ENCODE measurements at regions not wholly inside any gene's neighbourhood (a gene's known extent, or its start where the extent isn't known, plus 50 kb on each side); places are given as distances from the start of the nearest gene placed in this dataset.

DNA sequence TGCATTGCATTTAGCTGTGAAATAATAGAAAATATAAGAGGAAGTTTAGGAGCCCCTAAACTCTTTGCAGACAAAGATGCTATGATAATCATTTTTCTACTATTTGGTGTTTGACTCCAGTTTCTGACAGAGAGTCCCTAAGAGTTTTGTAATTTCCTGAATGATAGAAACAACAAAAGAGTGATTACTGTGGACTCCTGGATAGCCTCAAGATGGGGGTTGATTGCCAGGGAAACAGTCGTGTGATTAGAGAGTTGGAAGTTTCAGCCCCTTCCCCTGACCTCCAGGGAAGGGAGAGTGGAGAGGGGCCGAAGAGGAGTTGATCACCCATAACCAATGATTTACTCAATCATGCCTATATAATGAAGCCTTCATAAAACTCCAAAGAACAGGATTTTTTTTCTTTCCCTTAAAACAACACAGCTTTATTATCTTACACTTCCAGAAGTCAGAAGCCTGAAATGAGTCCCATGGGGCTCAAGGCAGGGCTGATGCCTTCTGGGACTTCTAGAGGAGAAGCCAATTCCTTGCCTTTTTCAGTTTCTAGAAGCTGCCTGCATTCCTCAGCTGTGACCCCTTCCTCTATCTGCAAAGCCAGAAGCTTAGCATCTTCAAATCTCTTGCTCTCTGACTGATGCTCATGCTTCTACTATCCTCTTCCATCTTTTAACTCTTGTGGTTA, 292.3 kb upstream of the ZPLD1 start:
- Histone ChIP-seq H3K4me1 (ENCODE audit: control insufficient read depth, insufficient read depth, low read length) (peaks cover 16% of the 10 kb centered on the region), H3K27me3 (replicated peaks; ENCODE audit: control insufficient read depth, insufficient read depth, low read length) (no peaks in the 10 kb centered on the region), H3K4me3 (ENCODE audit: low read length) (no peak overlapping the region), H3K9ac (ENCODE audit: low read length) (no peak overlapping the region), H3K9me3 (ENCODE audit: control insufficient read depth, low read length) (no peaks in the 10 kb centered on the region), H3K36me3 (ENCODE audit: control insufficient read depth, insufficient read depth, low read length, severe bottlenecking) (no peaks in the 10 kb centered on the region)
- DNase-seq (ENCODE audit: low read depth) = no peak

GRCh38 chr3:102143536-102143935, 291.3 kb upstream of the ZPLD1 start:
- H3K4me3 ChIP-seq (ENCODE audit: low read length) = no peak overlapping the region

DNA sequence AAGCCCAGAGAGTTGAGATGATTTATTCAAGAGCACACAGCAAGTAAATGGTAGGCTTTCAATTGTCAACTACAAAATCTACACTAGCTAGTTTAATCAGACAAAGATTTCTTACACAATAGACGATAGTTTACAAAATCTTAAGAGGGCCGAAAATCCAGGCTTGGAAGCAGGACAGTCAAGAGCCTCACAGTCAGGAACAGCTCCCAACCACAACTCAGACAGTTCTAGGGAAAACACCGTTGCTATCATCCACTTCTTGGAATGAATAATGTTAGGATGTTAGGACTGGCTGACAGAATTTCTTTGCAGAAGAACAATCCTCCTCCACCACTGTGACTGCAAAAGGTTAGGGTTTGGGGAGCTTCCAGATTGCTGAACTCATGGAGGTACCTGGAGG, 290.8 kb upstream of the ZPLD1 start:
- H3K9ac ChIP-seq (ENCODE audit: low read length) = no peak overlapping the region
- H3K36me3 ChIP-seq (ENCODE audit: control insufficient read depth, insufficient read depth, low read length, severe bottlenecking) = no peaks in the 10 kb centered on the region
- no peaks in the 10 kb centered on the region for H3K27me3 ChIP-seq (replicated peaks; ENCODE audit: control insufficient read depth, insufficient read depth, low read length)
- H3K4me1 ChIP-seq (ENCODE audit: control insufficient read depth, insufficient read depth, low read length) = peaks cover 16% of the 10 kb centered on the region
- H3K4me3 ChIP-seq (ENCODE audit: low read length) = no peak overlapping the region
- DNase-seq (ENCODE audit: low read depth) = no peak
- no peaks in the 10 kb centered on the region for H3K9me3 ChIP-seq (ENCODE audit: control insufficient read depth, low read length)

More at GRCh38 chr3:102143536-102143935, 291.3 kb upstream of the ZPLD1 start:
- Histone ChIP-seq H3K9ac (ENCODE audit: low read length) (no peak overlapping the region), H3K4me1 (ENCODE audit: control insufficient read depth, insufficient read depth, low read length) (peaks cover 16% of the 10 kb centered on the region), H3K9me3 (ENCODE audit: control insufficient read depth, low read length) (no peaks in the 10 kb centered on the region), H3K27me3 (replicated peaks; ENCODE audit: control insufficient read depth, insufficient read depth, low read length) (no peaks in the 10 kb centered on the region), H3K36me3 (ENCODE audit: control insufficient read depth, insufficient read depth, low read length, severe bottlenecking) (no peaks in the 10 kb centered on the region)
- DNase-seq (ENCODE audit: low read depth) = no peak

DNA sequence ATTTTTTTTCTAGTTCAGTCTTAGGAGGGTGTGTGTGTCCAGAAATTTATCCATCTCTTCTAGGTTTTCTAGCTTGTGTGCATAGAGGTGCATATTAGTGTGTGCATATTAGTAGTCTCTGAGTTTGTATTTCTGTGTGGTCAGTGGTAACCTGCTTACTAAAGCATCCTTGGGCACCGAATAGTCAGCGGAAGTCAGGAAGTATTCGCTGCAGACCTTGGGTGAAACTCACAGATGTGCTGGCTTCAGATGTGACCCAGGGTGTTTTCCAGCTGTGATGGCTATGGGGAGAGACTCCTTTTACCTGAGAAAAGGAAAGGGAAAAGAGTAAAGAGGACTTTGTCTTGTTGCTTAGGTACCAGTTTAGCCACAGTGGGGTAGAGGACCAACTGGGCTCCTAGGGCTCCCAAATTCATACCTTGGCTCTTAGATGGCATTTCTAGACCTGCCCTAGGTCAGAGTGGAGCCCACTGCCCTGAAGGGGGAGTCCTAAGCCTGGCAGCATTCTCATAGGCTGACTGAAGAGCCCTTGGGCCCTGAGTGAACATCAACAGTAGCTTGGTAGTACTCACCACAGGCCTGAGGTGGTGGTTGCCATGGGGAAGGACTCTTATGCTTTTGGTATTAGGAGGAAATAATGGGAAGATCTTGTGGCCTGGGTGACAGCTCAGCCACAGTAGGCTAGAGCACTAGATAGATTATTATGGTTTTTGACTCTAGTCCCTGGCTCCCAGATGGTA, 286.0 kb upstream of the ZPLD1 start:
- DNase-seq (ENCODE audit: low read depth) = no peak
- Histone ChIP-seq H3K4me3 (ENCODE audit: low read length) (no peak overlapping the region), H3K27me3 (replicated peaks; ENCODE audit: control insufficient read depth, insufficient read depth, low read length) (no peaks in the 10 kb centered on the region), H3K9ac (ENCODE audit: low read length) (no peak overlapping the region), H3K9me3 (ENCODE audit: control insufficient read depth, low read length) (peaks cover 6% of the 10 kb centered on the region), H3K36me3 (ENCODE audit: control insufficient read depth, insufficient read depth, low read length, severe bottlenecking) (no peaks in the 10 kb centered on the region), H3K4me1 (ENCODE audit: control insufficient read depth, insufficient read depth, low read length) (no peaks in the 10 kb centered on the region)

DNA sequence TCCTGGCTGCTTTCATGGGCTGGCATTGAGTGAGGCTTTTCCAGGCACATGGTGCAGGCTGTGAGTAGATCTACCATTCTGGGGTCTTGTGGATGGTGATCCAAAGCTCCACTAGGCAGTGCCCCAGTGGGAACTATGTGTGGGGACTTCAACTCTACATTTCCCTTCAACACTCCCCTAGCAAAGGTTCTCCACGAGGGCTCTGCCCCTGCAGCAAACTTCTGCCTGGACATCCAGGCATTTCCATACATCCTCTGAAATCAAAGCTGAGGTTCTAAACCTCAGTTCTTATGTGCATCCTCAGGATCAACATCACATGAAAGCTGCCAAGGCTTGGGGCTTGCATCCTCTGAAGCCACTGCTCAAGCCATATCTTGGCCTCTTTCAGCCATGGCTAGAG, 282.9 kb upstream of the ZPLD1 start:
- no peak for DNase-seq (ENCODE audit: low read depth)
- Histone ChIP-seq H3K9ac (ENCODE audit: low read length) (no peak overlapping the region), H3K4me1 (ENCODE audit: control insufficient read depth, insufficient read depth, low read length) (peaks cover 4% of the 10 kb centered on the region), H3K4me3 (ENCODE audit: low read length) (no peak overlapping the region), H3K9me3 (ENCODE audit: control insufficient read depth, low read length) (peaks cover 6% of the 10 kb centered on the region), H3K36me3 (ENCODE audit: control insufficient read depth, insufficient read depth, low read length, severe bottlenecking) (no peaks in the 10 kb centered on the region), H3K27me3 (replicated peaks; ENCODE audit: control insufficient read depth, insufficient read depth, low read length) (no peaks in the 10 kb centered on the region)

DNA sequence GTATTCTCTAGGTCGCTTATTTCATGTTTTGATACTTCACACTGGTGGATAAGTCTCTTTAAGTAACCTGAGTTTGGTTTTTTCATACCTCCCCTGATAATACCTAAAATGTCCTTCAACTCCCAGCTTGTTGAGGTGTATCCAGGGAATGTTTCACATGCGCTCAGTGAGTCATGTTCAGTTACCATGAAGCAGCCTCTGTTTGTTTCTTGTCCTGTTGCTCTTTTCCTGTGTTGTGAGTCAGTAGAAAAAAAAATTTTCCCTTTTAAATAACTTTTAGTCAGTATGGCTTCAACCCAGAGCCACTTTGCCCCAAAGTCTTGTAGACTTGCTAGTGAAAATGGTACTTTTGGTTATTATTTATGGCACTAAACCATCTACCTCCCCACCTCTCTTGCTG, 278.4 kb upstream of the ZPLD1 start:
- Histone ChIP-seq H3K9me3 (ENCODE audit: control insufficient read depth, low read length) (peaks cover 6% of the 10 kb centered on the region), H3K4me1 (ENCODE audit: control insufficient read depth, insufficient read depth, low read length) (peaks cover 13% of the 10 kb centered on the region), H3K27me3 (replicated peaks; ENCODE audit: control insufficient read depth, insufficient read depth, low read length) (no peaks in the 10 kb centered on the region), H3K9ac (ENCODE audit: low read length) (no peak overlapping the region), H3K36me3 (ENCODE audit: control insufficient read depth, insufficient read depth, low read length, severe bottlenecking) (no peaks in the 10 kb centered on the region), H3K4me3 (ENCODE audit: low read length) (no peak overlapping the region)
- peak; percentile 71 for DNase-seq (ENCODE audit: low read depth)

GRCh38 chr3:102158080-102158740, 276.6 kb upstream of the ZPLD1 start:
- H3K4me1 ChIP-seq (ENCODE audit: control insufficient read depth, insufficient read depth, low read length) = peaks cover 30% of the 10 kb centered on the region
- no peaks in the 10 kb centered on the region for H3K27me3 ChIP-seq (replicated peaks; ENCODE audit: control insufficient read depth, insufficient read depth, low read length)
- no peak overlapping the region for H3K4me3 ChIP-seq (ENCODE audit: low read length)
- H3K9me3 ChIP-seq (ENCODE audit: control insufficient read depth, low read length) = no peaks in the 10 kb centered on the region
- DNase-seq (ENCODE audit: low read depth) = peak; percentile 25
- no peaks in the 10 kb centered on the region for H3K36me3 ChIP-seq (ENCODE audit: control insufficient read depth, insufficient read depth, low read length, severe bottlenecking)
- H3K9ac ChIP-seq (ENCODE audit: low read length) = no peak overlapping the region

DNA sequence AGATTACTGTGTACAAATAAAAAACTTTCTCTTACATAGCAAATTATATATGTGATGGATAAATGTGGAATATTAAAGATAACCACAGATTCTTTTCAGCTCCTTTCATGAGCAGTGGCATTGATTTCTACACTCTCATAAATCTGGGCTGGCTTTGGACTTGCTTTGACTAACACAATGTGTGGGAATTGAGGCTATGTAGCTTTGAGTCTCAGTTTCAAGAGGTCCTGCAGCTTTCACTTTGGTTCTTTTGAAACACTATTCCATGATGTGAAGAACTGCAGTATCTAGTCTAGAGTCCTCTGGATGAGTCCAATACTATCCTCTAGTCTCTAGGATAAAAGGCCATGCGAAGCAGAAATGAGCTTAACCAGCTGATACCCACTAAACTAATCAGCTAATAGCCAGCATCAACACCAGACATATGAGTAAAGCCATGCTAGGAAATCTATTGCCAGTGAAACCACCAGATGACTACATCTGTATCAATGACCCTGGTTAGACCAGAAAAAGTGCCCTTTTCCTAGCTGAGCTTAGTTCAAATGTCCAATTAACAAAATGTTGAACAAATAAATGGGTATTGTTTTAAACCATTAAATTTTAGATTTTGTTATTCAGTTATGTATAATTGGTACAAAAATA, 274.9 kb upstream of the ZPLD1 start:
- H3K36me3 ChIP-seq (ENCODE audit: control insufficient read depth, insufficient read depth, low read length, severe bottlenecking) = no peaks in the 10 kb centered on the region
- H3K9me3 ChIP-seq (ENCODE audit: control insufficient read depth, low read length) = no peaks in the 10 kb centered on the region
- no peaks in the 10 kb centered on the region for H3K27me3 ChIP-seq (replicated peaks; ENCODE audit: control insufficient read depth, insufficient read depth, low read length)
- no peak overlapping the region for H3K4me3 ChIP-seq (ENCODE audit: low read length)
- DNase-seq (ENCODE audit: low read depth) = no peak
- H3K4me1 ChIP-seq (ENCODE audit: control insufficient read depth, insufficient read depth, low read length) = peaks cover 38% of the 10 kb centered on the region
- H3K9ac ChIP-seq (ENCODE audit: low read length) = no peak overlapping the region

DNA sequence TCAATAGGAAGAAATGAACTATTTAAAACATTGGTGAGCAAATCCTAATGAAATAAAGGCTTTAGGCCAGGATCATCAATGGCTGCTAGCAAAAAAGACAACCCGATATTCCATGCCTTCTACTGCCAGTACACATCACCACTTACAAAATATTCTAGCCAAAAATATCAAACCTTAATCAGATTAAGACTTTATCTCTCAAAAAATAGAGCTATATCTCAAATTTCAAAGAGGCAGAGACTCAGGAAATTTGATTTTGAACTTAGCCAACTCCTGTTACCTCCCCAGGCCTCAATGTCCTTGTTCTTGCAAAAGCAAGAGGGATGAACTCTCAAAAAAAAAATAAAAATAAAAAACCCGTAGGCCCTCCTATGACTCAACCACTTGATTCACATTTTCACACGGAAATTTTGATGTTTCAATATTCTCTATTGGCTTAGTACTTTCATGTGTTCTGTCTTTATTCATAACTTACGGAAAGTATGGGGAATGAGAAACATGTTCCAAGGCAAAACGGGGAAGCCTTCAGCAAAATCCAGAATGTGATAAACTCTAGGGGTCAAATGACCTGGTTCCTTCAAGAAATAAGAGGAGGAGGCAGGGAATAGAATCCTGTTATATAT, 273.3 kb upstream of the ZPLD1 start:
- H3K27me3 ChIP-seq (replicated peaks; ENCODE audit: control insufficient read depth, insufficient read depth, low read length) = no peaks in the 10 kb centered on the region
- no peak overlapping the region for H3K4me3 ChIP-seq (ENCODE audit: low read length)
- H3K9ac ChIP-seq (ENCODE audit: low read length) = no peak overlapping the region
- H3K4me1 ChIP-seq (ENCODE audit: control insufficient read depth, insufficient read depth, low read length) = peaks cover 46% of the 10 kb centered on the region
- no peaks in the 10 kb centered on the region for H3K9me3 ChIP-seq (ENCODE audit: control insufficient read depth, low read length)
- no peaks in the 10 kb centered on the region for H3K36me3 ChIP-seq (ENCODE audit: control insufficient read depth, insufficient read depth, low read length, severe bottlenecking)
- DNase-seq (ENCODE audit: low read depth) = peak; percentile 26

GRCh38 chr3:102162251-102162650, 272.6 kb upstream of the ZPLD1 start:
- no peaks in the 10 kb centered on the region for H3K9me3 ChIP-seq (ENCODE audit: control insufficient read depth, low read length)
- no peak overlapping the region for H3K4me3 ChIP-seq (ENCODE audit: low read length)
- no peak overlapping the region for H3K9ac ChIP-seq (ENCODE audit: low read length)
- H3K4me1 ChIP-seq (ENCODE audit: control insufficient read depth, insufficient read depth, low read length) = peaks cover 41% of the 10 kb centered on the region
- DNase-seq (ENCODE audit: low read depth) = no peak
- no peaks in the 10 kb centered on the region for H3K36me3 ChIP-seq (ENCODE audit: control insufficient read depth, insufficient read depth, low read length, severe bottlenecking)
- H3K27me3 ChIP-seq (replicated peaks; ENCODE audit: control insufficient read depth, insufficient read depth, low read length) = no peaks in the 10 kb centered on the region

All from adipocyte (in vitro differentiated cells).